ENCODE measurements at regions not wholly inside any gene's neighbourhood (a gene's known extent, or its start where the extent isn't known, plus 50 kb on each side); places are given as distances from the start of the nearest gene placed in this dataset.

- no peak overlapping the region for H2BK120ac ChIP-seq (ENCODE audit: low read depth, low read length)
- H4K20me1 ChIP-seq (ENCODE audit: insufficient read depth, low read length) = no peaks in the 10 kb centered on the region
- ChIA-PET POLR2A (ENCODE audit: unreplicated experiment) (no interaction called here), CTCF (no interaction called here)
- H3K36me3 ChIP-seq (ENCODE audit: control insufficient read depth, insufficient read depth, low read length) = no peaks in the 10 kb centered on the region
- WGBS, 2 experiments (ENCODE audit: extremely low coverage in 2 of 2, insufficient read length in 1 of 2) = no CpG with 5 or more reads among the region's 2 CpGs
- intact Hi-C loops (cut with micrococcal nuclease) = no loop called here
- no peak overlapping the region for H2BK5ac ChIP-seq (ENCODE audit: low read depth, low read length, poor library complexity, severe bottlenecking)
- no peak overlapping the region for H3K56ac ChIP-seq (ENCODE audit: extremely low read depth, insufficient read depth, low read length)
- H3K9me3 ChIP-seq (ENCODE audit: control insufficient read depth, insufficient read depth, low read length) = peaks cover 4% of the 10 kb centered on the region; the same call in 1 of the 2 replicates
- H2BK15ac ChIP-seq (ENCODE audit: low read depth, low read length) = no peak overlapping the region
- H3K14ac ChIP-seq (replicated peaks; ENCODE audit: low read depth, low read length) = no peak overlapping the region
- no peak overlapping the region for H4K91ac ChIP-seq (ENCODE audit: insufficient read depth, low read depth, low read length)
- no peak overlapping the region for H2AFZ ChIP-seq (replicated peaks; ENCODE audit: low read length, poor library complexity)
- dilution Hi-C loops (cut with HindIII; ENCODE audit: low sequenced_read_pairs, unreplicated experiment) = no loop called here
- H2AK5ac ChIP-seq (ENCODE audit: low read depth, low read length) = no peak overlapping the region
- no peaks in the 10 kb centered on the region for H3K27me3 ChIP-seq (ENCODE audit: control insufficient read depth, insufficient read depth, low read length)
- H3K23ac ChIP-seq (ENCODE audit: low read depth, low read length) = no peak overlapping the region
- no peaks in the 10 kb centered on the region for H3K4me1 ChIP-seq (ENCODE audit: control insufficient read depth, insufficient read depth, low read length)
- H3K18ac ChIP-seq (ENCODE audit: low read depth, low read length) = no peak overlapping the region
- no peak overlapping the region for H3K4ac ChIP-seq (ENCODE audit: low read depth, low read length)
- no TSS peak for BruUV-seq (replicated peaks)
- H4K5ac ChIP-seq (ENCODE audit: low read depth, low read length) = no peak overlapping the region
- in situ Hi-C loops (cut with MboI; ENCODE audit: low sequenced_read_pairs) = no loop called here
- H3K79me1 ChIP-seq (ENCODE audit: low read depth in 1 of 2, low read length in 2 of 2) = no peaks in the 10 kb centered on the region
- no peak overlapping the region for H3K4me2 ChIP-seq (ENCODE audit: low read depth, low read length)
- DNase-seq (no peak), ATAC-seq (ENCODE audit: low read depth) (no peak)
- no peak overlapping the region for H2BK20ac ChIP-seq (ENCODE audit: low read depth, low read length)
- H3K9ac ChIP-seq (ENCODE audit: low read depth, low read length) = no peak overlapping the region
- H4K8ac ChIP-seq (ENCODE audit: low read depth in 2 of 2, low read length in 2 of 2) = no peak overlapping the region
- no peak overlapping the region for H3K27ac ChIP-seq (ENCODE audit: insufficient read depth, low read length)
- H2AK9ac ChIP-seq (replicated peaks; ENCODE audit: low read depth, low read length, poor library complexity) = no peak overlapping the region
- H3K9me1 ChIP-seq (ENCODE audit: insufficient read depth, low read length) = no peaks in the 10 kb centered on the region
- TF ChIP-seq RFX5 (IDR thresholded peaks at IDR 0.05; ENCODE audit: low read depth, low read length) (no peak), FOS (IDR thresholded peaks at IDR 0.05; ENCODE audit: low read depth, low read length) (no peak), BHLHE40 (IDR thresholded peaks at IDR 0.05; ENCODE audit: low read depth, low read length) (no peak), NFE2L2 (IDR thresholded peaks at IDR 0.05; ENCODE audit: low read depth, low read length) (no peak), ELK1 (IDR thresholded peaks at IDR 0.05; ENCODE audit: borderline replicate concordance, low read depth, low read length) (no peak), MAFK (IDR thresholded peaks at IDR 0.05; ENCODE audit: low read depth, low read length) (no peak), MXI1 (IDR thresholded peaks at IDR 0.05; ENCODE audit: borderline replicate concordance, low read depth, low read length) (no peak), CHD1 (IDR thresholded peaks at IDR 0.05; ENCODE audit: low read depth, low read length) (no peak), RCOR1 (IDR thresholded peaks at IDR 0.05; ENCODE audit: insufficient replicate concordance, low read length) (no peak), MAZ (IDR thresholded peaks at IDR 0.05; ENCODE audit: borderline replicate concordance, low read depth, low read length) (no peak)
- TF ChIP-seq, protein P1, sequence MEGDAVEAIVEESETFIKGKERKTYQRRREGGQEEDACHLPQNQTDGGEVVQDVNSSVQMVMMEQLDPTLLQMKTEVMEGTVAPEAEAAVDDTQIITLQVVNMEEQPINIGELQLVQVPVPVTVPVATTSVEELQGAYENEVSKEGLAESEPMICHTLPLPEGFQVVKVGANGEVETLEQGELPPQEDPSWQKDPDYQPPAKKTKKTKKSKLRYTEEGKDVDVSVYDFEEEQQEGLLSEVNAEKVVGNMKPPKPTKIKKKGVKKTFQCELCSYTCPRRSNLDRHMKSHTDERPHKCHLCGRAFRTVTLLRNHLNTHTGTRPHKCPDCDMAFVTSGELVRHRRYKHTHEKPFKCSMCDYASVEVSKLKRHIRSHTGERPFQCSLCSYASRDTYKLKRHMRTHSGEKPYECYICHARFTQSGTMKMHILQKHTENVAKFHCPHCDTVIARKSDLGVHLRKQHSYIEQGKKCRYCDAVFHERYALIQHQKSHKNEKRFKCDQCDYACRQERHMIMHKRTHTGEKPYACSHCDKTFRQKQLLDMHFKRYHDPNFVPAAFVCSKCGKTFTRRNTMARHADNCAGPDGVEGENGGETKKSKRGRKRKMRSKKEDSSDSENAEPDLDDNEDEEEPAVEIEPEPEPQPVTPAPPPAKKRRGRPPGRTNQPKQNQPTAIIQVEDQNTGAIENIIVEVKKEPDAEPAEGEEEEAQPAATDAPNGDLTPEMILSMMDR (conservative IDR thresholded peaks at IDR 0.05; ENCODE audit: low read depth, low read length) = no peak
- no peak overlapping the region for H3K4me3 ChIP-seq (ENCODE audit: insufficient read depth, low read depth, low read length)
Observed at GRCh38 chr6:19547507-19547906, 289.7 kb upstream of the ID4 start.

Measured in IMR-90 (cell line).